ENCODE measurements at regions not wholly inside any gene's neighbourhood (a gene's known extent, or its start where the extent isn't known, plus 50 kb on each side); places are given as distances from the start of the nearest gene placed in this dataset.

GRCh38 chr4:181647396-181648147 is 595.6 kb upstream of the TENM3 start:
- no peaks in the 10 kb centered on the region for H3K9me3 ChIP-seq (ENCODE audit: control insufficient read depth, insufficient read depth, low read length)
- H2BK15ac ChIP-seq (ENCODE audit: low read depth, low read length): no peak overlapping the region
- no peak overlapping the region for H3K9ac ChIP-seq (ENCODE audit: low read depth, low read length)
- H3K4me1 ChIP-seq (ENCODE audit: control insufficient read depth, insufficient read depth, low read length): peaks cover 4% of the 10 kb centered on the region; the same call in 1 of the 2 replicates
- ChIA-PET POLR2A (ENCODE audit: unreplicated experiment) (no interaction called here), CTCF (interaction anchor here (0.9 kb wide), 1 partner anchor 17 kb away, joined by 3 read pairs; no protein-coding TSS in a partner anchor)
- H3K14ac ChIP-seq (replicated peaks; ENCODE audit: low read depth, low read length): 0 out of 2 replicates have a peak overlapping the region, but pooled peaks have one; percentile 20
- in situ Hi-C loops (cut with MboI; ENCODE audit: low sequenced_read_pairs) (no loop called here), intact Hi-C loops (cut with micrococcal nuclease) (no loop called here), dilution Hi-C loops (cut with HindIII; ENCODE audit: low sequenced_read_pairs, unreplicated experiment) (no loop called here)
- ATAC-seq (ENCODE audit: low read depth) (peak; percentile 44; the same call in 1 of the 2 replicates), DNase-seq (peak; percentile 51)
- H3K4me2 ChIP-seq (ENCODE audit: low read depth, low read length): peak overlapping the region; percentile 78
- H2AK9ac ChIP-seq (replicated peaks; ENCODE audit: low read depth, low read length, poor library complexity): no peak overlapping the region
- no peak overlapping the region for H3K4ac ChIP-seq (ENCODE audit: low read depth, low read length)
- no peaks in the 10 kb centered on the region for H3K36me3 ChIP-seq (ENCODE audit: control insufficient read depth, insufficient read depth, low read length)
- no peak overlapping the region for H2BK20ac ChIP-seq (ENCODE audit: low read depth, low read length)
- H3K79me1 ChIP-seq (ENCODE audit: low read depth in 1 of 2, low read length in 2 of 2): no peaks in the 10 kb centered on the region
- peak overlapping the region; percentile 40 for H2AFZ ChIP-seq (replicated peaks; ENCODE audit: low read length, poor library complexity)
- no peak overlapping the region for H3K23ac ChIP-seq (ENCODE audit: low read depth, low read length)
- no peak overlapping the region; the same call in 1 of the 2 replicates for H3K18ac ChIP-seq (ENCODE audit: low read depth, low read length)
- H4K5ac ChIP-seq (ENCODE audit: low read depth, low read length): no peak overlapping the region
- no peak overlapping the region for H3K27ac ChIP-seq (ENCODE audit: insufficient read depth, low read length)
- BruUV-seq (replicated peaks): no TSS peak
- H3K9me1 ChIP-seq (ENCODE audit: insufficient read depth, low read length): no peaks in the 10 kb centered on the region
- H4K20me1 ChIP-seq (ENCODE audit: insufficient read depth, low read length): no peaks in the 10 kb centered on the region
- peak overlapping the region; percentile 37; the same call in 1 of the 2 replicates for H3K4me3 ChIP-seq (ENCODE audit: insufficient read depth, low read depth, low read length)
- H2BK120ac ChIP-seq (ENCODE audit: low read depth, low read length): peak overlapping the region; percentile 30; the same call in 1 of the 2 replicates
- H3K56ac ChIP-seq (ENCODE audit: extremely low read depth, insufficient read depth, low read length): no peak overlapping the region
- no peaks in the 10 kb centered on the region for H3K27me3 ChIP-seq (ENCODE audit: control insufficient read depth, insufficient read depth, low read length)
- H2AK5ac ChIP-seq (ENCODE audit: low read depth, low read length): no peak overlapping the region
- H4K91ac ChIP-seq (ENCODE audit: insufficient read depth, low read depth, low read length): no peak overlapping the region
- WGBS, 2 experiments (ENCODE audit: extremely low coverage in 2 of 2, insufficient read length in 1 of 2): 62% methylated on average over 4 of the region's 19 CpGs; no CpG with 5 or more reads in 1 of the 2 experiments
- no peak overlapping the region for H2BK5ac ChIP-seq (ENCODE audit: low read depth, low read length, poor library complexity, severe bottlenecking)
- H4K8ac ChIP-seq (ENCODE audit: low read depth in 2 of 2, low read length in 2 of 2): no peak overlapping the region
- TF ChIP-seq NFE2L2 (IDR thresholded peaks at IDR 0.05; ENCODE audit: low read depth, low read length) (no peak), BHLHE40 (IDR thresholded peaks at IDR 0.05; ENCODE audit: low read depth, low read length) (no peak), RAD21 (IDR thresholded peaks at IDR 0.05; ENCODE audit: low read length) (no peak), FOS (IDR thresholded peaks at IDR 0.05; ENCODE audit: low read depth, low read length) (no peak), CEBPB (IDR thresholded peaks at IDR 0.05; ENCODE audit: low read depth, low read length) (no peak), SMC3 (IDR thresholded peaks at IDR 0.05; ENCODE audit: low read depth, low read length) (no peak), RFX5 (IDR thresholded peaks at IDR 0.05; ENCODE audit: low read depth, low read length) (no peak), RCOR1 (IDR thresholded peaks at IDR 0.05; ENCODE audit: insufficient replicate concordance, low read length) (no peak), POLR2A (IDR thresholded peaks at IDR 0.05; ENCODE audit: low read depth, low read length) (no peak), USF2 (IDR thresholded peaks at IDR 0.05; ENCODE audit: low read depth, low read length) (no peak), MXI1 (IDR thresholded peaks at IDR 0.05; ENCODE audit: borderline replicate concordance, low read depth, low read length) (no peak), MAZ (IDR thresholded peaks at IDR 0.05; ENCODE audit: borderline replicate concordance, low read depth, low read length) (no peak), CHD1 (IDR thresholded peaks at IDR 0.05; ENCODE audit: low read depth, low read length) (no peak)
- TF ChIP-seq, protein P1, sequence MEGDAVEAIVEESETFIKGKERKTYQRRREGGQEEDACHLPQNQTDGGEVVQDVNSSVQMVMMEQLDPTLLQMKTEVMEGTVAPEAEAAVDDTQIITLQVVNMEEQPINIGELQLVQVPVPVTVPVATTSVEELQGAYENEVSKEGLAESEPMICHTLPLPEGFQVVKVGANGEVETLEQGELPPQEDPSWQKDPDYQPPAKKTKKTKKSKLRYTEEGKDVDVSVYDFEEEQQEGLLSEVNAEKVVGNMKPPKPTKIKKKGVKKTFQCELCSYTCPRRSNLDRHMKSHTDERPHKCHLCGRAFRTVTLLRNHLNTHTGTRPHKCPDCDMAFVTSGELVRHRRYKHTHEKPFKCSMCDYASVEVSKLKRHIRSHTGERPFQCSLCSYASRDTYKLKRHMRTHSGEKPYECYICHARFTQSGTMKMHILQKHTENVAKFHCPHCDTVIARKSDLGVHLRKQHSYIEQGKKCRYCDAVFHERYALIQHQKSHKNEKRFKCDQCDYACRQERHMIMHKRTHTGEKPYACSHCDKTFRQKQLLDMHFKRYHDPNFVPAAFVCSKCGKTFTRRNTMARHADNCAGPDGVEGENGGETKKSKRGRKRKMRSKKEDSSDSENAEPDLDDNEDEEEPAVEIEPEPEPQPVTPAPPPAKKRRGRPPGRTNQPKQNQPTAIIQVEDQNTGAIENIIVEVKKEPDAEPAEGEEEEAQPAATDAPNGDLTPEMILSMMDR (conservative IDR thresholded peaks at IDR 0.05; ENCODE audit: low read depth, low read length): no peak
- TF ChIP-seq, protein P2, sequence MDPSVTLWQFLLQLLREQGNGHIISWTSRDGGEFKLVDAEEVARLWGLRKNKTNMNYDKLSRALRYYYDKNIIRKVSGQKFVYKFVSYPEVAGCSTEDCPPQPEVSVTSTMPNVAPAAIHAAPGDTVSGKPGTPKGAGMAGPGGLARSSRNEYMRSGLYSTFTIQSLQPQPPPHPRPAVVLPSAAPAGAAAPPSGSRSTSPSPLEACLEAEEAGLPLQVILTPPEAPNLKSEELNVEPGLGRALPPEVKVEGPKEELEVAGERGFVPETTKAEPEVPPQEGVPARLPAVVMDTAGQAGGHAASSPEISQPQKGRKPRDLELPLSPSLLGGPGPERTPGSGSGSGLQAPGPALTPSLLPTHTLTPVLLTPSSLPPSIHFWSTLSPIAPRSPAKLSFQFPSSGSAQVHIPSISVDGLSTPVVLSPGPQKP (IDR thresholded peaks at IDR 0.05; ENCODE audit: borderline replicate concordance, low read depth, low read length): no peak

All from IMR-90 (cell line).